HG03159 (cell line): ENCODE measurements at regions not wholly inside any gene's neighbourhood (a gene's known extent, or its start where the extent isn't known, plus 50 kb on each side); places are given as distances from the start of the nearest gene placed in this dataset.
"Not testable (repeated sequence)": the region's sequence is repeated elsewhere in the genome, so short reads cannot be mapped to it uniquely, and the experiment has no call there.

ENCODE experiments used
- ATAC-seq: cut with Tn5 transposase; IDR thresholded peaks from one replicate; pipeline ENCODE4 v1.9.1; 2021; ENCODE audit warnings: mild to moderate bottlenecking, moderate library complexity; ENCODE audit not compliant: unreplicated experiment

DNA sequence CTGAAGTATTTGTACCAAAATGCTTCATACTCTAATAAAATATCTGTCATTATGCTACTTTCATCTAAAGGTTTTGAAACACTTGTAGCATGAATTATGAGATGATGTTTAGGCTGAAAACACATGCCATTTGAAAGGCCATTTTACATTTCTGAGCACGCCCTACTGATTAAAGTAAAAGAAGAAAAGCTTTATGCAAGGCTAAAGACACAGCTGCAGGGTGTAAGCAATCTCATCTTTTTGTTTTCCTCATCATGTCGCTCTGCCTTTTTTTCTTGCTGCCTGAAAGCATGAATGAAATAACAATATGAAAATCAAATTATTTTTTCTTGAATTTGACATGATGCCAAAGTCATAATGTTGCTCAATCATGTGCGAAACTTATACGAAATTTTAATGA is 148.6 kb upstream of the ARG1 start:
- ATAC-seq, result no peak

DNA sequence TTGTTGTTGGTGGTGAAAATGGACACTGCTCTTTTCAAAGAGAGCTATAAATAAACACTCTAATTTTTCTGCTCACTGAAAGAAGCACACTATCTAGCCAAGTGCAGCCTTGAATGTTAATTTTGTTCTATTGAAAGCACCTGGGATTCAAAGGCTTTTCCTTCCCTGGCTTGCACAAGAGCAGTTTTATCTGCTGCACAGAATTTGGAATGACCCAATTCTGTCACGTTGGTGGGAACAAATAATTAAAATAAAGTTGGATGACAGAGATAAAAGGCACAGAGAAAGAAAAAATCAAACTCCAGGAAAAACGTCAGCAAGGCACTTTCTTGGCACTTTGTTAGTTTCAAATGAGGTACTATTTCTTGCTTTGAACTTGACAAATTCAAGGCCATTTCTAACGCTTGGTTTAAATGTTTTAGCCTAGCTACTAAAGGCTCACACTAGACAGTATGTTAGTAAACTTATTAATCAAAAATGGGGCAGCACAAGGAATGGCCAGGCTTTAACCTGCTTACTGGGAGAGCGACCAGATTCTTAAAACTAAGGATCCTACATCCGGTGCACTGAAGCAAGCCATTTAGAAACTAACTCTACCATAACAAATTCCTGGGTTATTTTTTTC is 145.5 kb upstream of the ARG1 start:
- no peak for ATAC-seq

DNA sequence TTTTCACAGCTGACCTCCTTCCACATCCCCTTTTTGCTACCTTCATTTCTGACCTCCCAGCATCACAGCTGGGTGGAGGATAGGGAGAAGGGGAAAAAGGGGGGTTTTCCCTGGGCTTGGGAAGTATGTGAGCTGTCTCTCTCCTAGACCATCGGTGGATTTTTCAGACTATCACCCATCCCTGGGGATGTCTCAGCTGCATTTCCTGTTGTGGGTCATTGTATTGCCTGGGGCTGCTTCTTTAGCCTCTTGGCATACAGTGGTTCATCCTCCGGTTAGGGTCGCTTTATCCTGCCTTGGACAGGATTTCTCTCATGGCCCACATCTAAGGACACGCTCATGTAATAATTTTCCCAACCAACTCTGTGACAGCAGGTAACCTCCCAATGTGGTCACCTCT is 142.5 kb upstream of the ARG1 start:
- no peak for ATAC-seq

DNA sequence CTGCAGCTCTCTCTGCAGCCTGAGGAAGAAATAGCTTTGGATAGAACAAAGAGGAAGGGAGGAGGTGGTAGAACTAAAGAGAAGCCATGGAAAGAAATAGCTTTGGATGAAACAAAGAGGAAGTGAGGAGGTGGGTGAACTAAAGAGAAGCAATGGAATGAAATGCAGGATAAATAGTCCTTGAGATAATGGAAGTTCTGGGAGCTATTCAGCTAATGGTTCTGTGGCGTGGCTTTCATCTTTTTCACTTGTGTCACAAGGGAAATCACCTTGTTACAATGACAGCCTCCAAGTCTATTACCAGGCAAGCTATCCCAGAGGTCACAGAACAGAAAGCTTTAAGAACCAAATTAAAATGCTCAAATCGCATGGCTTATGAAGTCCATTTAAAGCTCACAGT is 141.3 kb upstream of the ARG1 start:
- ATAC-seq, result no peak

DNA sequence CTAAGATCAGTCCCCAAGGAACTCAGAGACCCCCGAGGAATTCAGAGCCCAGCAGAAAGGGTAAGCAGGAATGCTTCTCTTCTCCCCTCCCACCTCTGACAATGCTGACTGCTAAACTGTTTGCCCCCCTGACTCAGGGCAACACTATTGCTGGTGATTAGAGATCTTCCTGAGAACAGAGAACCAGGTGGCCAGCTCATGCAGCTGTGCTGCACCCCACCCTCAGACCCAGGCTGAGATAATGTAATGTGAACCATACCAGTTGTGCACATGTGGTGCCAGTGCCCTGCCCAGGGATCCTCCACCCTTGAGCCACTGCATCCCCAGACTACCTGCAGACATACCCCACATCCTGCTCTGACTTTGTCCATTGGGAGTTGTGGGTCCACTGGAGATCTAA is 139.1 kb upstream of the ARG1 start:
- ATAC-seq, result no peak

DNA sequence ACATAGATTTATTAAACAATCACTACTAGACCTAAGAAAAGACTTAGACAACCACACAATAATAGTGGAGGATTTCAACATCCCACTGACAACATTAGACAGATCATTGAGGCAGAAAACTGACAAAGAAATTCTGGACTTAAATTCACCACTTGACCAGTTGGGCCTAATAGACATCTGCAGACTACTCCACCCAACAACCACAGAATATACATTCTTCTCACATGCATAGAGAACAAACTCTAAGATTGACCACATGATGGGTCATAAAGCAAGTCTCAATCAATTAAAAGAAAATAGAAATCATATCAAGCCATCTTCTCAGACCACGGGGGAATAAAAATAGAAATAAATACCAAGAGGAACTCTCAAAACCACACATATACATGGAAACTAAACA is 136.7 kb upstream of the ARG1 start:
- ATAC-seq, result no peak

DNA sequence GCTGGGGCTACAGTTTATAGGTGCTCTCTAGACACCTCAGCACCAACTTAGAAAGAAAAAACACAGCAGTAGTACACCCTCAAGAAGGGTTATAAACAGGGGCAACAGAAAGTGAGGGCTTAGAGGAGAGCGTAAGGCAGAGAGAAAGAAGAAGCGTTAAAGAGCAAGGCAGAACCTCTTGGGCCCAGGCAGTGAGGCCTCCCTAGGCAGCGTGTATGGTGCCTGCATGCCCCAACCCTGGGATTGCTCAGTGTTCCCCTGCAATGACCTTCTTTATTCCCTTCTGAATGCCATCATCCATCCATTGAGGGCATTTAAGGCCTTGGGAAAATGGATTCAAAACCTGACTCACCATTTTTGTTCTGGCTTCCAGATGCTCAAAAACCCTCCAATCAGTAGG is 130.0 kb upstream of the ARG1 start:
- no peak for ATAC-seq

DNA sequence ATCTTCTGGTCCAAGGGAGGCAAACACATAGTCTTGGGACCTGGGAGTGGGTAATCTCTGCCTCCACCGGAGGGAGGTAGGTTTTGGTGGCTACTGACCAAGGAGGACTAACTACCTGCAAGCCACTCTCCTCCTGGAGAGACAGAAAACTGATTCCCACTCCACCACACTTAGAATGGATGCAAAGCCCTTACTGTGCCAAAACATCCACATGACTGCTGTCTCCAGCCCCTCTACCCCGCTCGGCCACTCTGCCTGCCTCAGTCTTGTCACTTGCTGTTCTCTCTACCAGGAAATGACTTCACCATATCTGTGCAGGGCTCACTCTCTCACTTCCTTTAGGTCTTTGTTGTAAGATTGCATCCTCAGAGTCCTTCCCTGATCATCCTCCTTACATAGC is 129.5 kb upstream of the ARG1 start:
- no peak for ATAC-seq

DNA sequence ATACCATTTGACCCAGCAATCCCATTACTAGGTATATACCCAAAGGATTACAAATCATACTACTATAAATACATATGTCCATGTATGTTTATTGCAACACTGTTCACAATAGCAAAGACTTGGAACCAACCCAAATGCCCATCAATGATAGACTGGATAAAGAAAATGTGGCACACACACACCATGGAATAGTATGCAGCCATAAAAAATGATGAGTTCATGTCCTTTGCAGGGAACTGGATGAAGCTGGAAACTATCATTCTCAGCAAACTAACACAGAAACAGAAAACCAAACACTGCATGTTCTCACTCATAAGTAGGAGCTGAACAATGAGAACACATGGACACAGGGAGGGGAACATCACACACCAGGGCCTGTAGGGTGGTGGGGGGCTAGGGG is 127.7 kb upstream of the ARG1 start:
- ATAC-seq, result not testable (repeated sequence)

DNA sequence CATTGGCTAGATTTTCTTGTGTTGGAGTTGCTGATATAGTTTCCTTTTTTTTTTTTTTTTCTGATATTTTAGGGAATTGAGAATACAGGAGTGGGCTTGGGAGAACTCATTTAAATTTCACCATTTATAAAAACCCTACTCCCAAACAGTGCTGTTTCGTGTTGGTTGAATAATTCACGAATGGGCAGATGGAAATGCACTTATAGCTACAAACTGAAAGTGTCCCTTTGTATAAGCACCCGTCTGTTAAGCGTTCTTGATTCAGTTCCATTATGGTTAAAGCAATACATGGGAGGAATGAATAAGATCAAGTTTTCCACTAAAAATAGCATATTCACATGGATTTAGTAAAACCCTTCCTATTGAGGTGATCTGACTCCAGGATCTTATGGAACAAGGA is 122.2 kb upstream of the ARG1 start:
- no peak for ATAC-seq

DNA sequence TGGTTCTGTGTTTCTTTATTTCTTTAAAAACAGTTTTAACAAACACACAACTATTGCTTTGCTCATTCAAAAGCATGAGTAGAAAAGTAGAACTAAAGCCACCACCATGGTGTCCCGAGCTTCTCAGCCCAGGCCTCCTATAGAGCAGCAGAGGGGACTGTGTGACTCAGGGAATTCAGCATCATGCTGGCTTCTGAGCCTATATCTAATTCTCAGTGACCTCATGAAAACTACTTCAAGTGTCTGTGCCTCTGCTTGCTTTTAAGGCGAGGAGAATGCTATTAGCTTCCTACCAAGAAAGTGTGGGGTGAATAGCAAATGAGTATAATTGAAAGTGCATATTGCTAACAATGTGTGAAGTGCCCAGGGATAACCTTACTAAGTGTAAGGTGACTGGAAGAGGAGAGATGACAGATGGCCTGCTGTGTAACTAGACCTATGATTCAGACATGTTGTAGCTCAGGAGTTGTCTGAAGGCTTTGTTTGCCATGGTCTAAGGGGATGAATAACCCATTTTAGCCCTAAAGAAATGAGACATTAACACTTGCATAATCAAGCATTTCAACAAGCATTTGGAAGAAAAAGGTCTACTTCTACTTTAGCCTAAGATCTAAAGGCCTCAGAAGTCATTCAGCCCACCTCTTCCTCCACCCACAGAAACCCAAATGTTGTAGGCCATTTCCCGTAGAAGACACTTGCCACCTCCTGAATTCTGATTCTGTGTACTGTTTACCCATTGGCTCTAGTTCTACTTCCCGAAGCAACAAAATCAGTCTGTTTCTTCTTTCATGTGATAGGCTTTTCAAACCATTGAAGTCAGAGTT is 121.5 kb upstream of the ARG1 start:
- no peak for ATAC-seq

DNA sequence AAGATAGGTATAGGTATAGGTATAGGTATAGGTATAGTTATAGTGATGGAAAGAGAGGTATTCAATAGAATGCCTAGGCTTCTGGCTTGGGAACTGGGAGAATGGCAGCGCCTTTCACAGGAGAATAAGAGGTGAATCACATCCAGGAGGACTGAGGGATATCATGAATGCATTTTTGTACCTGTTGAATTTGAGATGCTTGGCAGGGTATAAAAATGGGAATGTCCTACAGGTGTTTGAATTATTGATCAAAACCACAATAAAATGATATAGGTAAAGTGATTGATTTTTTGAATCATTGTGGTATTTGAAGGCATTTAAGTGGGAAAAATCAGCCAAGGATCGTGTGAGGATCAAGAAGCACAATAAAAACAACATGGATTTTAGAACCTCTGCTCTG is 119.2 kb upstream of the ARG1 start:
- no peak for ATAC-seq

DNA sequence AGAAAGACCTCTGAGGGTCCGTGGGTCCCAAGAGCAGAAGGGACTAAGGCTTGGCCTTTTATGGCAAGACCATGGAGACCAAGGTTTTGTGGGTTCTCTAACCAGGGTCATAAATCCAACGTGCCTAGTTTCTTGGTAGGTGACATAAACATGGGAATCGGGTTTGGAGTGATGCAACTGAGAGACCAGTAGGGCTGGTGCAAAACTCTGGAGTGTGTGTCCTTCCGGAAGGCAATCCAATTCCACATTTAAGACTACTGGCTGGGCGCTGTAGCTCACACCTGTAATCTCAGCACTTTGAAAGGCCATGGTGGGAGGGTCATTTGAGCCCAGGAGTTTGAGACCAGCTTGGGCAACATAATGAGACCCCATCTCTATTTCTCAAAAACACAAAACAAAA is 116.5 kb upstream of the ARG1 start:
- ATAC-seq, result no peak

DNA sequence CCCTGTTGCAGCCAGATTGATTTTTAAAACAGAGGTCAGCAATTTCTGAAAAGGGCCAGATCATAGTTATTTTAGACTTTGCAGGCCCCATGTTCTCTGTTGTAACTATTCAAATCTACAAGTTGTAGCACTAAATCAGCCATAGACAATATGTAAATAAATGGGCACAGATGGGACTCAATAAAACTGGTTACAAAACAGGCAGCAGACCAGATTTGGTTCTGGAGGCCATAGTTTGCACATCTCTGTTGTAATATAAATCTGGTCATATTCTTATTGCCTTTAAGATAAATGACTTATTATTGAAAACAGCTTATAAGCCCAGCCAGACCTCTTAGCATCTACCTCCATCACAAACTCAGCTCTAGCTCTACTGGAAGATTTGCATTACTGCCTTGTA is 114.0 kb upstream of the ARG1 start:
- no peak for ATAC-seq

DNA sequence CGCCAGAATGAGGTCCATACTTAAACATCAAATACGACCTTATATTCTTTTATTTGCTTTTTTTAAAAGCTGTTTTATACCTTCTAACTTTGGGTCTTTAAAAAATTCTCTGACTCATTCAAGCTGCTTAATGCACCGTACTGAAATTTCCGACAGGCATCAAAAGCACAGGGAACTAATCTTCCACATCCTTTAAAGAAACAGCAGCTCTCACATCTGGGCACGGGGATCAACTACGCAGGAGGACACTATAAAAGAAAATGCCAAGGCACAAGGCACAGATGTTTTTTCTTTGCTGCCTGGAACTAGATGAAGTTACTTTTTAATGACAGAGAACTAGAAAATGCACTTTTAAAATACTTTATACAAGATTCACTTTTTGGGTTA is 112.4 kb upstream of the ARG1 start:
- ATAC-seq, result no peak

DNA sequence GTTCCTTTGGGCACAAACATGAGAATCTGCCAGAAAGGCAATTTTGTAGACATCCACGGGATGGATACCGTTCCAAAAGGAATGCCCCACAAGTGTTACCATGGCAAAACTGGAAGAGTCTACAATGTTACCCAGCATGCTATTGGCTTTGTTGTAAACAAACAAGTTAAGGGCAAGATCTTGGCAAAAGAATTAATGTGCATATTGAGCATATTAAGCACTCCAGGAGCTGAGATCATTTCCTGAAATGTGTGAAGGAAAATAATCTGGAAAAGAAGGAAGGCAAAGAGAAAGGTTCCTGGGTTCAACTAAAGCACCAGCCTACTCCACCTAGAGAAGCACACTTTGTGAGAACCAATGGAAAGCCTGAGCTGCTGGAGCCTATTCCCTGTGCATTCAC is 103.9 kb upstream of the ARG1 start:
- ATAC-seq, result no peak

DNA sequence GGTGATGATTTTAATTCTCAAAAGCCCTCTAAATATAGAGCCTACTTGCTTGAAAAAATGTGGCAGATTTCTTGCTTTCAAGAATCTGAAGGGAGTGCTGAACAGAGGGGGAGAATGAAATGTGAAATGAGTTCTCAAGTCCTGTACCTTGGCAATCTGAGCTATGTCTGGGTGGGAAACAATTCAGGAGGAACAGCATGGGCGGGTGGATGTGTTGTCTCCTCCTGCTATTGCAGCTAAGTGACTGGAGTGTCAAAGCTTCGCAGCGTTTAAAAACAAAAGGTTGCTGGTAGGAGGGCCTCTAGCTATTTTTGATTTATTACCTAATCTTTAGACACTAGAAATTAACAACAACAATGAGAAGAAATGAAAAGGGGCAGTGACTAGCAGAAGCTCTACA is 102.5 kb upstream of the ARG1 start:
- no peak for ATAC-seq

DNA sequence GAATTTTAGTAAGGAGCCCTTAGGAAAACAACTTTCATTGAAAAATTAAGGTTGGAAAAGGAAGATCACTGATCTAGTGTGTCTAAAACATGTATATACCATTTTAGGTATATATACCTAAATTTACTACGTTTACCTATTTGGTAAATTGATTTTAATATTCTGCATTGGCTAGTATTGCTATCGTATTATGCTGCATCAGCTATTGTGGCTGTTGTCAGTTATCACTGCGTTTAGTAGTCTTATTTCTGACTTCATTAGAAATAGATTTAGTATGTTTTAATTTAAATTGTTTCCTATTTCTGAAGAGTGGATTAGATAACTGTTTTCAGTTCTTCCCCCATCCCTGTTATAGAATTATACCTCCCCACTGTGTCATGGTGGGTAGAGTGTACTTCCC is 101.7 kb upstream of the ARG1 start:
- ATAC-seq, result no peak

DNA sequence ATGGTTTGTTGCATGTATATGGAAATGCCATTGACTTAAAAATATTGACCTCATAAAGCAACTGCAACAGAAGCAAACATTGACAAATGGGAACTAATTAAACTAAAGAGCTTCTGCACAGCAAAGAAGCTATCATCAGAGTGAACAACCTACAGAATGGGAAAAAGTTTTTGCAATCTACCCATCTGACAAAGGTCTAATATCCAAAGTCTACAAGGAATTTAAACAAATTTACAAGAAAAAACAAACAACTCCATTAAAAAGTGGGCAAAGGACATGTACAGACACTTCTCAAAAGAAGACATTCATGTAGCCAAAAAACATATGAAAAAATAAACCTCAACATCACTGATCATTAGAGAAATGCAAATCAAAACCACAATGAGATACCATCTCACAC is 99.7 kb upstream of the ARG1 start:
- ATAC-seq, result not testable (repeated sequence)

DNA sequence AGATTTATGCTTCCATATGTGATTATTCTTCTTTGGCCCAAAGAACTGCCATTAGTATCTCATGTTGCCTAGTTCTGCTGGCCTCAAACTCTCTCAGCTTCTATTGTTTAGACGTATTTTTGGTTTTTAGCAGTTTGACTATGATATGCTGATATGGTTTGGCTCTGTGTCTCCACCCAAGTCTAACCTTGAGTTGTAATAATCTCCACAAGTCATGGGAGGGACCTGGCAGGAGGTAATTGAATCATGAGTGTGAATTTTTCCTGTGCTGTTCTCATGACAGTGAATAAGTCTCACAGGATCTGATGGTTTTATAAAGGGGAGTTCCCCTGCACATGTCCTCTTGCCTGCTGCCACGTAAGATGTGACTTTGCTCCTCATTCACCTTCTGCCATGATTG is 96.7 kb upstream of the ARG1 start:
- no peak for ATAC-seq

DNA sequence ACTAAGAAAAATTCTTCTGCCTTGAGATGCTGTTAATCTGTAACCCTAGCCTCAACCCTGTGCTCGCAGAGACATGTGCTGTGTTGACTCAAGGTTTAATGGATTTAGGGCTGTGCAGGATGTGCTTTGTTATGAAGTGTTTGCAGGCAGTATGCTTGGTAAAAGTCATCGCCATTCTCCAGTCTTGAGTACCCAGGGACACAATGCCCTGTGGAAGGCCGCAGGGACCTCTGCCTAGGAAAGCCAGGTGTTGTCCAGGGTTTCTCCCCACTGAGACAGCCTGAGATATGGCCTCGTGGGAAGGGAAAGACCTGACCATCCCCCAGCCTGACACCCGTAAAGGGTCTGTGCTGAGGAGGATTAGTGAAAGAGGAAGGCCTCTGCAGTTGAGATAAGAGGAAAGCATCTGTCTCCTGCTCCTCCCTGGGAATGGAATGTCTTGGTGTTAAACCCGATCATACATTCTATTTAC is 94.2 kb upstream of the ARG1 start:
- ATAC-seq, result not testable (repeated sequence)

DNA sequence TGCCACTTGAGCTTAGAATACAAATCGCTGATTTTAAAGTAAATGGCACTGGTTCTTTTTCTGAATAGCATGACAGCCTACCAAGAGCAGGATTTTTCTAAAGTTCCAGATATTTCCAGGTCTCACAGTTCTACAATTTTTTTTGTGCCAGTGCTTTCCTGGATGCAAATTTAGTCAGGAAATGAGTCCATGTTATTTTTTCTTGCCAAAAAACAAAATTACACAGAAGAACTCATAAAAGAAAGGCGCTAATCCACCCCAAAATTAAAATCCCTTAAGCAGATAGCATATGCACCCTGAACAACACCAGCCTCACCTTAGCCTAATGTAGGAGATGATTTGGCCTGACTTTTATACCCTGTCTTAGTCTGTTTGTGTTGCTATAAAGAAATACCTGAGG is 86.4 kb upstream of the ARG1 start:
- ATAC-seq, result no peak

DNA sequence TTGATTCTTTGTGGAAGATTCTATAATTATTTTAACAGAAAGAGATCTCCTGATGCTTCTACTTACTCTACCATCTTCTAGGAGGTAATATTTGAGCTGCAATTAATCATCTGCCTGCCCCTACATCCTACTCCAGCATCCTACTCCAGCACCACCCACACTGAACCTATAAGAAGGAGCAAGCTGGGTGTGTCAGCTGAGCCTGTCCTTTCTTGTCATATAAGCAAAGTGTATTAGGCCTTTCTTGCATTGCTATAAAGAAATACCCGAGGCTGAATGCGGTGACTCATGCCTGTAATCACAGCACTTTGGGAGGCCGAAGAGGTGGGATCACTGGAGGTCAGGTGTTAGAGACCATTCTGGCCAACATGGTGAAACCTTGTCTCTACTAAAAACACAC is 84.2 kb upstream of the ARG1 start:
- no peak for ATAC-seq
